PFSK-1 (cell line): ENCODE measurements at regions not wholly inside any gene's neighbourhood (a gene's known extent, or its start where the extent isn't known, plus 50 kb on each side); places are given as distances from the start of the nearest gene placed in this dataset.

ENCODE experiments used
- FOXP2 ChIP-seq: optimal IDR thresholded peaks from 2 replicates; pipeline ENCODE3; 2011; ENCODE audit warnings: borderline replicate concordance, control low read depth, inconsistent platforms; ENCODE audit not compliant: insufficient read depth; ENCODE audit errors: extremely low read length, extremely low read depth
- POLR2AphosphoS5 ChIP-seq: IDR thresholded peaks from 2 replicates; pipeline ENCODE4 v1.6.1; 2012; ENCODE audit warnings: low read depth, mild to moderate bottlenecking, control low read depth, low read length, moderate library complexity
- SIN3A ChIP-seq: IDR thresholded peaks from 2 replicates; pipeline ENCODE4 v1.6.1; 2012; ENCODE audit warnings: mild to moderate bottlenecking, low read length, moderate library complexity, borderline replicate concordance; ENCODE audit not compliant: insufficient read depth
- TAF1 ChIP-seq: IDR thresholded peaks from 2 replicates; pipeline ENCODE4 v1.6.1; 2012; ENCODE audit warnings: low read length, control low read depth, borderline replicate concordance; ENCODE audit not compliant: insufficient read depth
- TF ChIP-seq, protein P1 (sequence below), 2 experiments: IDR thresholded peaks; 2 replicates each; pipeline versions ENCODE4 v1.6.1 to v1.8.0; 2011 to 2012; ENCODE audit warnings: low read depth in 2 of 2, low read length in 2 of 2, control low read depth in 1 of 2, inconsistent platforms in 1 of 2, mild to moderate bottlenecking in 1 of 2, moderate library complexity in 1 of 2; ENCODE audit not compliant: insufficient read depth in 1 of 2

DNA sequence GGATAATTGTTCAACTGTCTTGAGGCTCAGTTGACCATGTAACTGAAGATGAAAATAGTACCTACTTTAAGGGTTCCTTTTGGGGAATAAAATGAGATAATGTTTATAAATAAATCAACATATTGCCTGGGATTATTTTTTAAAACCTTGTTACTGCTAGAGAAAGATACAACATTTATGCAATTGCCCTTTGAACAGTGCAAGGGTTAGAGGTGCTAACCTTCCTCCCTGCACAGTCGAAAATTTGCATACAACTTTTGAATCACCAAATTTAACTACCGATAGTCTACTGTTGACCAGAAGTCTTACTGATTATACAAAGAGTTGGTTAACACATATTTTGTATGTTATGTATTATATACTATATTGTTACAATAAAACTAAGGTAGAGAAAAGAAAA lies 750.0 kb downstream of the EFNB2 start:
- TF ChIP-seq, protein P1, sequence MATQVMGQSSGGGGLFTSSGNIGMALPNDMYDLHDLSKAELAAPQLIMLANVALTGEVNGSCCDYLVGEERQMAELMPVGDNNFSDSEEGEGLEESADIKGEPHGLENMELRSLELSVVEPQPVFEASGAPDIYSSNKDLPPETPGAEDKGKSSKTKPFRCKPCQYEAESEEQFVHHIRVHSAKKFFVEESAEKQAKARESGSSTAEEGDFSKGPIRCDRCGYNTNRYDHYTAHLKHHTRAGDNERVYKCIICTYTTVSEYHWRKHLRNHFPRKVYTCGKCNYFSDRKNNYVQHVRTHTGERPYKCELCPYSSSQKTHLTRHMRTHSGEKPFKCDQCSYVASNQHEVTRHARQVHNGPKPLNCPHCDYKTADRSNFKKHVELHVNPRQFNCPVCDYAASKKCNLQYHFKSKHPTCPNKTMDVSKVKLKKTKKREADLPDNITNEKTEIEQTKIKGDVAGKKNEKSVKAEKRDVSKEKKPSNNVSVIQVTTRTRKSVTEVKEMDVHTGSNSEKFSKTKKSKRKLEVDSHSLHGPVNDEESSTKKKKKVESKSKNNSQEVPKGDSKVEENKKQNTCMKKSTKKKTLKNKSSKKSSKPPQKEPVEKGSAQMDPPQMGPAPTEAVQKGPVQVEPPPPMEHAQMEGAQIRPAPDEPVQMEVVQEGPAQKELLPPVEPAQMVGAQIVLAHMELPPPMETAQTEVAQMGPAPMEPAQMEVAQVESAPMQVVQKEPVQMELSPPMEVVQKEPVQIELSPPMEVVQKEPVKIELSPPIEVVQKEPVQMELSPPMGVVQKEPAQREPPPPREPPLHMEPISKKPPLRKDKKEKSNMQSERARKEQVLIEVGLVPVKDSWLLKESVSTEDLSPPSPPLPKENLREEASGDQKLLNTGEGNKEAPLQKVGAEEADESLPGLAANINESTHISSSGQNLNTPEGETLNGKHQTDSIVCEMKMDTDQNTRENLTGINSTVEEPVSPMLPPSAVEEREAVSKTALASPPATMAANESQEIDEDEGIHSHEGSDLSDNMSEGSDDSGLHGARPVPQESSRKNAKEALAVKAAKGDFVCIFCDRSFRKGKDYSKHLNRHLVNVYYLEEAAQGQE (IDR thresholded peaks at IDR 0.05; ENCODE audit: insufficient read depth in 1 of 2, low read depth in 2 of 2, low read length in 2 of 2), result no peak
- TF ChIP-seq TAF1 (no peak), POLR2AphosphoS5 (no peak), SIN3A (no peak), FOXP2 (no peak)
